HFF-Myc (cell line): ENCODE measurements at regions not wholly inside any gene's neighbourhood (a gene's known extent, or its start where the extent isn't known, plus 50 kb on each side); places are given as distances from the start of the nearest gene placed in this dataset.

Experiments used
- DNase-seq: peaks from one replicate; pipeline ENCODE4 v3.0.0-alpha.2; 2011; ENCODE audit warnings: low read depth; ENCODE audit errors: extremely low read depth
- H3K4me3 ChIP-seq: replicated peaks from 2 replicates; pipeline ENCODE4 v1.5.1; 2011; ENCODE audit warnings: low read depth, mild to moderate bottlenecking, control low read depth, low read length
- CTCF ChIP-seq: IDR thresholded peaks from 2 replicates; pipeline ENCODE4 v1.5.1; 2012; ENCODE audit warnings: mild to moderate bottlenecking, low read depth, low read length, control low read depth; ENCODE audit errors: missing control alignments

- no peak for DNase-seq
- H3K4me3 ChIP-seq, result no peak overlapping the region
- no peak for TF ChIP-seq CTCF
Measured at GRCh38 chr1:70911861-70912260, 135.8 kb downstream of the PTGER3 start.

GRCh38 chr1:70914224-70914623, 133.4 kb downstream of the PTGER3 start:
- TF ChIP-seq CTCF, result no peak
- DNase-seq, result no peak
- no peak overlapping the region for H3K4me3 ChIP-seq

GRCh38 chr1:70915258-70916033, 132.2 kb downstream of the PTGER3 start:
- TF ChIP-seq CTCF, result no peak
- H3K4me3 ChIP-seq, result no peak overlapping the region
- DNase-seq, result no peak

- no peak for TF ChIP-seq CTCF
Measured at GRCh38 chr1:70916034-70916427, 131.6 kb downstream of the PTGER3 start.

GRCh38 chr1:70919706-70920323, 127.8 kb downstream of the PTGER3 start:
- no peak overlapping the region for H3K4me3 ChIP-seq
- no peak for TF ChIP-seq CTCF
- DNase-seq, result no peak

More at GRCh38 chr1:70916034-70916427, 131.6 kb downstream of the PTGER3 start:
- H3K4me3 ChIP-seq, result no peak overlapping the region
- no peak for DNase-seq
